ENCODE measurements at regions not wholly inside any gene's neighbourhood (a gene's known extent, or its start where the extent isn't known, plus 50 kb on each side); places are given as distances from the start of the nearest gene placed in this dataset.
A peak's percentile ranks its signal among the peaks of the same experiment; 100 is the strongest.

DNA sequence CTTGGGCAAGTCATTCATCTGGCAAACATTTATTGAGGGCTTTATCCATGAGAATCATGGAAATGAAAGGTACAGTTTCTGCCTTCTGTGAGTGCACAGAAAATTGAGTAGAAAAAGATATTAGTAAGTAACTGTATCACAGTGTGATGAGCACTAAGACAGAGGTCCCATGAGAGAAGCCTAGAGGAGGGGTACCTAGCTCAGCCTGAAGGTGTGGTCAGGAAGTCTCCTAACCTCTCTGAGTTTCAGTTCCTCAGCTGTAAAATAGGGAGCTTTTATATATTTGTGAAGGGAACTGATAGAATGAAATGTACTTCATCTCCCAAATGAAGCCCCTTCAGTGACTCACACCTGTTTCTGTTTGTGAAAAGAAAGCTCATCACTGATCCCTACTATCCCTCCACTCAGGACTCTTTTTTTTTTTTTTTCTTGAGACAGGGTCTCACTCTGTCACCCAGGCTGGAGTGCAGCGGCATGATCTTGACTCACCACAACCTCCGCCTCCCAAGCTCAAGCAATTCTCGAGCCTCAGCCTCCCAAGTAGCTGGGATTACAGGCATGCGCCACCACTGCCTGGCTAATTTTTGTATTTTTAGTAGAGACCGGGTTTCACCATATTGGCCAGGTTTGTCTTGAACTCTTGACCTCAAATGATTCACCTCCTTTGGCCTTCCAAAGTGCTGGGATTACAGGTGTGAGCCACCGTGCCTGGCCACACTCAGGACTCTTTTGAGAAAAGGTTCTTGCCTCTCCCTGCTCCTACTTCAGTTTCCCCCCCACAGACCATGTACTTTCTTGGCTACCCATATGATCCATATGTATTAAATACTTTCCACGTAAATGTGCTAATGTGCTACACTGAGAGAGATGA lies 93.7 kb upstream of the FUT8 start:
- no peak for DNase-seq (ENCODE audit: low read depth)

DNA sequence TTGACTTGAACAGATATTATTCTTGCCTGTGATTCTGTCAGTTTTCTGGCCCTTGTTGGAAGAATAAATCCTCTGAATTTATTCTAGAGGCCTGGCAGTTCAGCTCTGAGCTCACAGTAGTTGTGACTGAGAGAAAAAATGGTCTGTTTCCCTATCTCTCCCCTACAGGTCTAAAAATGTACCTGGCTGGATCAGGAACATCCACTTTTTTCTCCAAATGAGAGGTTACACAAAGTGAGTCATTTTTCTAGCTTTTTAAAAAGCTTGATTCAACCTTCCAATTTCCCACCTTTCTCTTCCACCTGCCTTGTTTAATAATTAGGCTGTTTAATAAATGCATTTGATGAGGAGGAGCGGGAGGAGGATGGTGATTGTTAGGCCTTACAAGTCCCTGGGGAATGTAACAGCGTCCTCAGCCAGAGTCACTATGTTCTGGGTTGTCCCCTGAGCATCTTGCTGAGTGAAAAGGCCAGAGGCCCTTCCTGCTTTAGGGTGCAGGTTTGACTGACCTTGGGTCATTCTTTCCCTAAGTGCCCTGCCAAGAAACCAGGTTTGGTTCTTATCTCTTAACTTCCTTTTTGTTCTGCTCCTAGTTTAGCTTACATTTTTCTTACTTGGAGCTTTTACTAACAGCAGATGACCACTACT lies 91.7 kb upstream of the FUT8 start:
- DNase-seq (ENCODE audit: low read depth) = no peak

DNA sequence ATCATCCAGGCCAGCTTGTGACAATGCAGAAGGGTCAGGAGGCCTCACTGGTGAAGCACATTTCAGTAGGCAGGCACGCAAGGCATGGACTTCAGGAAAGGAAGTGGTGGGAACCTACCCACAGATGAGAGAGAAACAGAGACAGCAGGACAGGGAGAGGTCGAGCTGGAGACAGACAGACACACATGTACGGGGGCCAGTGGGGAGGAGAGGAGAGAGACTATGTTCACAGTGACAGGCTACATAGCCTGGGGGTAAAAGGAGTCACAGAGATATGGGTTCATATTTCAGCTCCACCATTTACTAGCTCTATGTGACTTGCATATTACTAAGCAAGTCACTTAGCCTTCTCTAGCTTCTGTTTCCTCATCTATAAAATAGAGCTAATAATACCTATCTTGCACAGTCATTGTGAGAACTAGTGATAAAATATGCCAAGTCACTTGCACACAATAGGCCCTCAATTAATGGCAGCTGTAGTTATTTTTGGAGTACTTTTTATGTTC lies 91.1 kb upstream of the FUT8 start:
- no peak for DNase-seq (ENCODE audit: low read depth)

DNA sequence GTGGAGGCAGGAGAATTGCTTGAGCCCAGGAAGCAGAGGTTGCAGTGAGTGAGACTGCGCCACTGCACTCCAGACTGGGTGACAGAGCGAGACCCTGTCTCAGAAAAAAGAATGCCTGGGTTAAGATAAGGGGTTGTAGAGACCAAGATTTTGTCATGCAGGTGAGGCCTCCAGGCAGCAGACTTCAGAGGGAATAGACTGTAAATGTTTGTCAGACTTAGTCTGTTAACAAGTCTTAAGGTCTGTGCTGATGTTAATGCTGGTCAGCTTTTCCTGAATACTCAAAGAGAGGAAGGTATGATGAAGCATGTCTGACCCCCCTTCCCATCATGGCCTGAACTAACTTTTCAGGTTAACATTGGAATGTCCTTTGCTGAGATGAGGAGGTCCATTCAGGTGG lies 83.0 kb upstream of the FUT8 start:
- no peak for DNase-seq (ENCODE audit: low read depth)

DNA sequence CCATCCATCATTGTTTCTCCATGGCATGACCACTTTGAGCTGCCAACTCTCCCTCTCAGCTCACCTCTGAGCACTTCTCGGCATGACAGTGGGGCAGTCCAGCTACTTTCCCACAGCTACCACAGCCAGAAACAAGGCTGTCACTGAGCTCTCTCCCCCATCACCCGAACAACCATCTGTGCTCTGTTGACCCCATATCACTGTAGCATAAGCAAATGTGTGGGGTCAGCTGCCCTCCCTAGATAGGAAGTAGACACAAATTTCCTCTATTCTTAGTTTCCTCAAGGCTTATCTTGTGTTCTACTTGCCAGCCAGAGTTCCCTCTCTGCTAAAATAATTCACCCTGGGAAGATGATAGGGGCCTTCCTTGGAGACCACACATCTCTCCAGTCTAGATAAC lies 82.6 kb upstream of the FUT8 start:
- no peak for DNase-seq (ENCODE audit: low read depth)

DNA sequence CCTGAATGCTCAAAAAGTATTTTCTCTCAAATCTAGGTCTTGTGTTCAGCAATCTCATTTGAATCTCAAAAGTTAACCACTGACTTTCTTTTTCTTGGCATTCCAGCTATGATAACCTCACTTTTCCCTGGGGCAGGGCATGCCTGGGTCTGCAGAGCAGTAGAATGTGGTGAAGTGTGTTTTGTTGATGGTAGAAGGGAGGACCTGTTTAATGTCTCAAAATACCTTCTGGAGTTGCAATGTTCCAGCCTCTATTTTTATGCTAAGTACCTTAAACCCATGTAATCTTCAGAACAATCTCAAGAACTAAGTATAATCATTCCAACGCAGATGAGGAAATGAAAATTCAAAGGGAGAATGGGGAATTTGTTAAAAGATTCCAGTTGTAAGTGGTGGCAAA lies 82.1 kb upstream of the FUT8 start:
- no peak for DNase-seq (ENCODE audit: low read depth)

DNA sequence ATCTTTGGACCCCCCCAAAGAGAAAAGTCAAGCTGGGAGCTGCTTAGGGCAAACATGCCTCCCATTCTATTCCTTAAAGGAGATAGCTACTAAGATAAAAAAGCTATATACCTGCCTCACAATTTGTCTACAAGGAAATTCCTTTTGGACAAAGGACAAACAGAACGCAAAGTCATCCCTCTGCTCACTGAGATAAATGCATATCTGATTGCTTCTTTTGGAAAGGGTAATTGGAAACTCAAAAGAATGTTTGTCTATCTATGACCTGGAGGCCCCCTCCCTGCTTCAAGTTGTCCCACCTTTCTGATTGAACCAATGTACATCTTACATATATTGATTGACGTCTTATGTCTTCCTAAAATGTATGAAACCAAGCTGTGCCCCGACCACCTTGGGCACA lies 80.9 kb upstream of the FUT8 start:
- DNase-seq (ENCODE audit: low read depth) = no peak

DNA sequence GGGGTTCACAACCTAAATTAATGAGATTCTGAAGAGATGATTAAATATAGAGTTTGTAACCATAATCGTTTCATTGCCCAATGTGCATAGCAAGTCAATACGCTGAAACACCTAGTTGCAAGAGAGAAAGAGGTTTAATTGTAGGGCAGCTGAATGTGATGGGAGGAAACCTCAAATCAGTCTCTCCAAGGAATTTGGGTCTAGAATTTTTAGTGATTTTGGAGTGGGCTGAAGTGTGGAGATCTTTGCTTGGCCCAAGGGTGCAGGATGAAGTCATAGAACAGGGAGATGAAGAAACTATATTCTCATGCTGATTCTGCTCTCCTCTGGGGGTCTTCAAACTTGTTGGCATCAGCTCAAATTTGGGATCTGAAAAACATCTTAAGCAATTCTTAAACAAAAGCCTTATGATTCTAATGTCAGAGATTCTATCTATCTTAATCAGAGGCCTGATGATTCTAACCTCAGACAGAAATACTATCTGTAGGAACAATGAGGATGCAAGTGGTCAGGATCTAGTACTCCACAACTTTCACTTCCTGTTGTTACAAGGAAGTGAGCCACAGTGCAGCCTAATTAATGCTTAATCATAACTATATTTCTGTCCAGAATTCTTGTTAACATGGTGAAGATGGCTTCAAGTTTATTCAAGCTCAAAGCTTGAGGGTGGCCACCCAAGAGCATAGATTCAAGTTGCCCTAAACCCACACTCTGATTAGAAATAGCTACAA lies 80.2 kb upstream of the FUT8 start:
- no peak for DNase-seq (ENCODE audit: low read depth)

DNA sequence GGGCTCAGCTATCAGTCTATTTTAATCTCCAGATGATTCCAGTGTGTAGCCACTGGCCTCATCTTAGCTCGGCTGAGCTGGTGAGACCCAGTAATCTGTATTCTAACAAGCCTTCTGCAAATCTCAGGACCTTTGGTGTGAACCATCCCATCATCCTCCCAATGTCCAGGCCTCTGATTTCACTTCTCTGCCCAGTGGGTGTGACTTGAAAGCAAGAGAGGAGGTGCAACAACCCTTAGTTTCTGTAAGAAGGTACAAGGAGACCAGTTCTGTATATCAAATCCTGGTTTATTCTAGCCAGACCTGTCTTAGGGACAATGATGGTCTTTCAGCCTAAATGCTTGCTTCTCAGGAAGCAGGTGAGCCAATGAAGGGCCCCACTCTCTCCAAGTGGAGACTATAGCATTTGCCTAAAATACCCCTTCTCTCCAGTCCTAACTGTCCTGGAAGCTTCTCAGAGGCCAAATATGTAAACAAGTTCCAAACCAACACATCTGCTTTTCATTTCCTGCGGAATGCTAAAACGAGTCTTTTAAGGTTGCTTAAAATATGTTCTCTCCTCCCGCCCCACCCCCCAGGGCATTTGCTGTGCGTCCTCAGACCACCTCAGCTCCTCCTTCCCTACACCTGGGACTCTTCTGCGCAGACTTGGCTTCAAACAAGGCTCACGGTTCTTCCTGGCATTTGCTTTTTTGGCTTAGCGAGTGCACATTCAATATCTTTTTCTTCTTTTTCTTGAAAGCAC lies 78.4 kb upstream of the FUT8 start:
- peak; percentile 34 for DNase-seq (ENCODE audit: low read depth)

DNA sequence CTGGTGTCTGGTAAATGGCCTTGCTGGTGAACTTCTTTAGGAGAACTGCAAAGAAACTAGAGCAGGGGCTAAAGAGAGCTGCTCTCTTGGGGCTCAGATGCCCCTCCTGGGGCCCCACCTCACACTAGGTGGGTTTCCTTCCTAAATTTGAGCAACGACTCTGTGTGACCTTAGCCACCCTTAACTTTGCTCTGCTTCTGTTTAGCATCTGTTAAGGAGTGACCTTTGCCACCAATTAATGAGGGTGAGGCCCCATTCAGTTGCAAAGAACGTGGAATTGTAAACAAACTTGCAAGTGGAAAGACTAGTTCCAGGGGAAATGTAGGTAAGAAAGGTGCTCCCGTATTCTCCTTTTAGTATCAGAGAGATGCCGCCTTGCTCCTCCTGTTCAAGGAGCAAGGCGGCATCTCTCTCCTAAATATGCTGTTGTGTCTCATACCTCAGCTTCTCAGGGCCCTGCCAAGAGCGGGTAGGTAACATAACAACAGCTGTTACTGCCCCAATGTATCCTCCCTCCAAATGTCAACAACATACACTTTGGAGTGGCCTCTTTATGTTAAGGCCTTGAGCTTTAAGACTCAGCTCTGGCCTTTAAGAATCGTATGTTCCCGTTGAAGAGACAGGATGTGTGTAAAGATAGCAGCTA lies 77.6 kb upstream of the FUT8 start:
- no peak for DNase-seq (ENCODE audit: low read depth)

DNA sequence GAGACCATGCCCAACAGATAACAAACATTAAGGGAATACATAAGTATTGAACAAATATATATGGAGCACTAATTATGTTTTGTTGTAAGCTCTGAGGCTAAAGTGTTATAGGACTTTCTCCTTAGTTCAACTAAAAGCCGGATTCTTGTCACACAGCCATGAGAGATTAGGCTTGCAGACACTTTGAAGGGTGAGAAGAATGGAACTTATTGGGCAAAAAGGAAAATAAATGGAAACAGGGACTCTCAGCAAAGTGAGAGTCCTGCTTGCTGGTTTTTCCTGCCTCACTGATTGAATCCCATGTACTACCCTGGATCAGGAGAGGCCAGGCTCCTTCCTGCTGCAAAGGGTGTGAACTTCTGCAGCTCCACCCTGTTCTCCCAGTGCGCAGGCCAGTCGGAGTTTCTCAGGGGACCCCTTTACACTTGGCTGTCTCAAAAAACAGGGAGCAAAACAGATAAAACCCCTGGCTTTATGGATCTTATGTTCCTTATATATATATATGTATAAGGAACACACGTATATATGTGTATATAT lies 77.1 kb upstream of the FUT8 start:
- no peak for DNase-seq (ENCODE audit: low read depth)

DNA sequence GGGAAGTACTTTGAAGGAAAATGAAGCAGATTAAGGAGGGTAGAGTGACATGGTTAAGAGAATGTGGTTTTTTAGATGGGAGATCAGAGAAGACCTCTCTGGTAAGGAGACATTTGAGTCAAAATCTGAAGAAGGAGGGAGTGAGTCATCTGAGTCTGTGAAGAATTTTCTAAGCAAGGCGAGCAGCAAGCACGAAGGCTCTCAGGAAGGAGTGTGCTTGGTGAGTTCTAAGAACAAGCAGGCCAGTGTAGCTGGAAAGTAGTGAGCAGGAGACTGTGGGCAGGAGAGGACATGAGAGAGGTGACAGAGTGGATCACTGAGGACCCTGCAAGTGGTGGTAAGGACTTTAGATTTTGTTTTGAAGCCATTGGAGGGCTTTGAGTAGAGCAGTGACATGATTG lies 76.3 kb upstream of the FUT8 start:
- no peak for DNase-seq (ENCODE audit: low read depth)

DNA sequence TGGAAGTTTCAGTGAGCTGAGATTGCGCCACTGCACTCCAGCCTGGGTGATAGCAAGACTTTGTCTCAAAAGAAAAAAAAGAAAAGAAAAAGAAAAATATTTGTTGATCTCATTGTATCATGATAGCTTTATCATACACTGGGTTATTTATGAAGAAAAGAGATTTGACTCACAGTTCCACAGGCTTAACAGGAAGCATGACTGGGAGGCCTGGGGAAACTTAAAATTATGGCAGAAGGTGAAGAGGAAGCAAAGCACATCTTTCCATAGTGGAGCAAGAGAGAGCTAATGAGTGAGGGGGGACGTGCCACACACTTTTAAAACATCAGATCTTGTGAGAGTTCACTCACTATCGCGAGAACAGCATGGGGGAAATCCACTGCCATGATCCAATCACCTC lies 72.7 kb upstream of the FUT8 start:
- DNase-seq (ENCODE audit: low read depth) = no peak

DNA sequence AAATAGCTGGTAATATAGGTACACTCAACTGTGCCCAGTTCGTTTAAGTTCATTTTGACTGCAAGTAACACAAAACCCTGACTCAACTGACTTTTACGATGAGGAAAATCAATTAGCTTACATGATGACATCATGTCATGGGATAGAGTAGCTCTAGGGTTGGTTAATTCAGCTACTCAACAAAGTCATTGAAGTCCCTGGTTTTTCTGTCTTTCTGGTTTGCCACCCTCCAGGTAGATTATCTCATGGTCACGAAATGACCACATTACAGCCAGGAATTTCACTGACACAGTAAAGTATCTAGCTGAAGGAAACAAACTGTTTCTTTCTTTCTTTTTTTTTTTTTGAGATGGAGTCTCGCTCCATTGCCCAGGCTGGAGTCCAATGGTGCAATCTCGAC lies 68.5 kb upstream of the FUT8 start:
- DNase-seq (ENCODE audit: low read depth) = no peak

DNA sequence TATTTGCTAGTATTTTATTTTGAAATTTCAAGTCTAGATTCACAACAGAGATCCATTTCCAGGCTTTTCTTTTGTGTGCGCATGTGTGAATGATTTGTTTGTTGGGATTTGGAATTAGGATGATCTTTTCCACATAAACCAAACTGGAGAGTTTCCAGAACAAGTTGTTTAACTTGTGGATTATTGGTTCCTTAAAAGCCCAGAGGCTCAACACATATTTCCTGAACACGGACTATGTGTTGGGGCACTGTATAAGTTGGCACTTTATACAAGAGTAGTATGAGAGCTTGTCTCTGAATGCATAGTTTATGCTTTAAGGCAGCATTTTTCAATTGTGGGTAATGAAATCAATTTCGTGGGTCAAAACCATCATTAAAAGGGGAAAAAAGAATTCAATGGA lies 67.3 kb upstream of the FUT8 start:
- DNase-seq (ENCODE audit: low read depth) = no peak

DNA sequence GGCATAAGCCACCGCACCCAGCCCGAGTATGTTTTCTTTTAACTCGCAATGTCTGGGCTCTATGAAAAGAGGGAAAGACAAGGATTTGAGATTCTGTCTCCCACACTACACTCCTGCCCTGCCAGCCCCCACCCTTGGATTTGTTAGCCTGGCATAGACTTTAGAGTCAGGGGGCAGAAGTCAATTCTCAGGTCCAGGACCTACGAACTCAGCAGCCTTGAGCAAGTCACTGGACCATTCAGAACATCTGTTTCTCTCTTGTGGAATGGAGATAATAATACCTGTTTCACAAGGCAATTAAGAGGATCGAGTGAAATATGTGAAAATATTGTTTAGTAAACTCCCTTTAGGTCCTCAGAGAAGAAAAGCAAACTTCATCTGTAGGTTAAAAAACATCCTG lies 66.1 kb upstream of the FUT8 start:
- no peak for DNase-seq (ENCODE audit: low read depth)

DNA sequence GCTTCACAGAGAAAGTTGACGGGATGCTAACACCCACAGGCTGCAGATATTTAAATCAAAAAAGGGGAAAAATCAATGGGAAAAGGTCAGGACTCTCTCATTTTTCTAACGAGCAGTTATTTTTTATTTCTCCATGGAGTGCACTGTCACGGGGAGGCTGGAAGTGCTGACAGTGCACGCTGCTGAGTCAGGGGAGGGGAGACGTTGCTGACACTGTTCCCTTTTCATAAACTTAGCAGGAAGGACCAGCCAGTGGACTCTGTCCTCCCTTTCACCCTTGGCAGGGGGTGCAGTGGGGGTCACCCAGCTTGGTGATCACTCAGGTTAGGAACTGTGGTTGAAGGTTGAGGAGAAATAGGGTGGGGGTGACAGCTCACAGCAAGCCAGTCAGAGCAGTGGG lies 65.6 kb upstream of the FUT8 start:
- DNase-seq (ENCODE audit: low read depth) = no peak

DNA sequence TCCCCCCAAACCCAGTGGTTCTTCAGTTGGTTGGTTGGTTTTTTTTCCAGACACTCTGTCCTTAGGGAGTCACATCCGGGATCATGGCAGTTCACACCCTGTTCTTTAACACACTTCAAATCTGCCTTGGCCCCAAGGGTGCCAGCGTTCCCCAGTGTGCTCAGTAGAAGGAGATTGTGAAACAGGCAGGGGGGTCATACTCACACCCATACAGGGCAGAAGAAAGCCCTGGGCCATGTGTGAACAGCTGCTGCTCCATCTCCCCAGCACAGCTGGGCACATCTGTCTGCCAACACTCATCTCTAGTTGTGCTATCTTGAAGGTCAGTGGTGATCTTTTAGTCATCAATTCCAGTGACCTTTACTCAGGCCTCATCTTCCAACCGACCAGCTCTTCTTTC lies 64.4 kb upstream of the FUT8 start:
- DNase-seq (ENCODE audit: low read depth) = no peak

DNA sequence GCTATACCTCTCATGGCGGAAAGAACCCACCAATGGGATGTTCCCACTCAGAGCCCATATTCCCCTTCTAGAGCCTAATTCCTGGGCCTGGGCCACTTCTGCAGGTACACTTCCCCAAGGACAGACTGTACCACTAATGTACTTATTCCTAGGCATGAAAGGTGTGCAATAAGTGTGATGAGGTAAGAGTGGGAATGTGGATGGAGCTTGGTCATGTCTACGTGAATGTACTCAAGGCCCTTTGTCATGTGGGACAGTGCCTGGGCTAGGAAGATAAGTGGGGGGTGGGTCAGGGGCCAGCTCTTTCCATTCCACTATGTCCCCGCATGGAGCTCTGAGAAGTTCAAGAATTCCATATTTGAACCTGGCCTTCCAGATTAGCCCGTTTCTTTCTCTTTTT lies 63.4 kb upstream of the FUT8 start:
- DNase-seq (ENCODE audit: low read depth) = no peak

DNA sequence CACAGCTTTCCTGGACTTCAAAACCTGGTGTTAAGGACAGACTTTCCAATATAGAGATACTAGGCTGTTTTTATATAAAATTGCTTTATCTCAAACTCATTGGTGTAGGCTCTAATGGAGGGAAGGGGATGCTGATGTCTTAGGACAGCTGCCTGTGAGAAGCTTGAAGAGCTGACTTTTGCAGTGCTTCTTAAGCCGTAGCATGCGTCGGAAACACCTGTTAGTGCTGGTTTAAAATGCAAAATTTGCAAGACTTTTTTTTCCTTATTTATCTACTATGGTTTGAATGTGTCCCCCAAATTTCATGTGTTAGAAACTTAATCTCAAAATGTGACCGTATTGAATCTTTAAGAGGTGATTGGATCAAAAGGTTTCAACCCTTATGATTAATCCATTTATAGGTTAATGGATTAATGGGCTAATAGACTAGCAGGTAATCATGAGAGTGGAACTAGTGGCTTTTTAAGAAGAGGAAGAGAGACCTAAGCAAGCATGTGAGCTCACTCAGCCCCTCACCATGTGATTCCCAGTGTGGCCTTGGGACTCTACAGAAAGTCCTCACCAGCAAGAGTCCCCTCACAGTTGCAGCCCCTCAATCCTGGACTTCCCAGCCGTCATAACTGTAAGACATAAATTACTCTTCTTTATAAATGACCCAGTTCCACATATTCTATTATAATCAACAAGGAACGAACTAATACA lies 60.9 kb upstream of the FUT8 start:
- DNase-seq (ENCODE audit: low read depth) = no peak

All from forelimb muscle (tissue), 1 donor.